ENCODE measurements at regions not wholly inside any gene's neighbourhood (a gene's known extent, or its start where the extent isn't known, plus 50 kb on each side); places are given as distances from the start of the nearest gene placed in this dataset.
"Not testable (repeated sequence)": the region's sequence is repeated elsewhere in the genome, so short reads cannot be mapped to it uniquely, and the experiment has no call there.

DNA sequence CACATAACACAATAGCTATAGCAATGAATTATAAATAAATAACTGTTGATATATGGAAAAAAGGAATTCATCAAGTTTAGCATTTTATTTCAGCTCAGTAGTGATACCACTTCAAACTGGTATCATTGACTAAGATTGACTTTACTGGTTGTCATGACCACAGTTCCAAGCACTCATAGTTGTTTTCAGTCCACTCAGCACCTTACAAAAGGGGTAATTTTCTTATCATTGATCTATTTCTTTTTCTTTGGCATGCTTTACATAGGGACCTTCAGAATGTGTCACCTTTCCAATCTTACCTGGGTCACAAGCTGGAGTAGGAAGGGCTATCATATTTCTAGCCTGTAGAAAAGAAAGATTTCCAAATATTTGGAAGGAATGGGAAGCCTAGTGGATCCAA is 275.5 kb upstream of the TMEM229A start:
- in situ Hi-C loops (cut with HindIII; ENCODE audit: low pct_ligation_motif_present, low pct_unique_long_range_greater_than_20kb, low sequenced_read_pairs): no loop called here

DNA sequence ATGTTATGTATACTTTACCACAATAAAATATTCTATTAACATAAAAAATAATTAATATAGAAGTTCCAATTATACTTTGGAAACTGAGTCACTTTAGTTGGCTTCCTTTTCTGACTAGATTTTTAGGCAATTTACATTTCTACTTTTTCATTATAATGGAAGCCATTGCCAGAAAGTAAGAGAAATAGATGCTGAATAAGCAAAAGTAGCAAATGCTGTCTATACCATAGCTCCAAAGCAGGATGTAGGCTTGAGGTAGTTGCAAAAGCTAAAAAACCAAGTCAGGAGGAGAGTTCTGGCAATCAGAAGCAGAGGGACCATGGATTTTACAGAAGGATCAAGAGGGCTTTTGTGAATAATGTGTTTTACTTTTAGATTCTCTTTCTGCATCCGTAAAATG is 262.4 kb upstream of the TMEM229A start:
- in situ Hi-C loops (cut with HindIII; ENCODE audit: low pct_ligation_motif_present, low pct_unique_long_range_greater_than_20kb, low sequenced_read_pairs): no loop called here
- no peak for DNase-seq

More for the DNA sequence above, 275.5 kb upstream of the TMEM229A start:
- DNase-seq: no peak

DNA sequence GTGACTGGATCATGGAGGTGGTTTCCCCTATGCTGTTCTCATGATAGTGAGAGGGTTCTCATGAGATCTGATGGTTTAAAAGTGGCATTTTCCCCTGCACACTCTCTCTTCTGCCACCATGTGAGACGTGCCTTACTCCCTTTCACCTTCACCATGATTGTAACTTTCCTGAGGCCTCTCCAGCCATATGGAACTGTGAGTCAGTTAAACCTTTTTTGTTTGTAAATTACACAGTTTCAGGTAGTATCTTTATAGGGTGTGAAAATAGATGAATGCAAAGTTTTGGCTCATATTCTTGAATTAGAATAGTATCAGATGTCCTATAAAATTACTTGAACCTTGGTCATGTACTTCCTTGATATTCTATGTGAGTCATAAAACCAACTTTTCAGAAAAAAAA is 252.1 kb upstream of the TMEM229A start:
- in situ Hi-C loops (cut with HindIII; ENCODE audit: low pct_ligation_motif_present, low pct_unique_long_range_greater_than_20kb, low sequenced_read_pairs): no loop called here

DNA sequence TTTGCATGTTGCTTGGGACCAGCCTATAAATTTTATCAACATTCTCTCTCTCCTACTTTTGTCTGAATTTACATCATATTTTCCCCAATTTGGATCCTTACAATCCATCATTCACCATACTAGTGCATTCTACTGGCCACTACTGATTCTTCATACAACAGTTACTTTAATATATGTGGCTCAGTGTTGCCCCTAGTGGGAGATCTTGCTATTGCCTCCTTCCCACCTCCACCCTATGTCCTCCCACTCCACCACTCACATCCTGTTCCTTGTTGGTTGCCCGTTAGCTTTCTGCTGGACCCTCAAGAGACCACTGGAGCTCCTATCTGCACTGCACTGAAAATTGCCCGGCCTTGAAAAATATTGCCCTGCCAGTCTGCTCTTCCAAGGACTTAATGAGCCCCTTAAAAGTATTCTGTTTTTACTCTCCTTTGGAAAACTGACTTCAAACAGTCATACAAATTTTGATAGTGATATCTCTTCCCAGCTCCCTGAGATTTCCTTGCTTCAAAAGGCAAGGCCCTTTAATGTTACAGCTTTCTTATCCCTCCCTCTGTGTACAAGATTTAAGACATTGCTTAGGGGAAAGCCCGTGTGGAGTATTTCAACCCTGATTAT is 243.2 kb upstream of the TMEM229A start:
- in situ Hi-C loops (cut with HindIII; ENCODE audit: low pct_ligation_motif_present, low pct_unique_long_range_greater_than_20kb, low sequenced_read_pairs): no loop called here
- peak; percentile 71 for DNase-seq

More for the DNA sequence above, 252.1 kb upstream of the TMEM229A start:
- DNase-seq: no peak

DNA sequence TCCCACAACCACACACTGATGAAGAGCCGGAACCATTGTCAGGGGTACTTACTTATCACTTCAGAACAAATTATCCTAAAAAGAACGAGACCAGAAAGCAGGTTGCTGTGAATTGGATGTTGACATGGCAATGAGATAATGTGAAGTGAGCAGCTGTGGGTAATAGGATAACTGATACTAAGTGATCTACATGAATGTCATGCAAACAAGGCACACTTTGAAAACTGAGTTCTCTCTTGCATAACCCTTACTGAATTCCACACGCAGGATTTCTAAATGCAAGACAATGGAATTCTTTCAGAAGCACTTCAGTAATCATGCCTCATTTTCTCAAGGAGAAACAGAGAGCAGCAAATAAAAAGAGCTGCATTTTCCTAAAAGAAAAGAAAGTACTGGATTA is 242.5 kb upstream of the TMEM229A start:
- no peak for DNase-seq
- in situ Hi-C loops (cut with HindIII; ENCODE audit: low pct_ligation_motif_present, low pct_unique_long_range_greater_than_20kb, low sequenced_read_pairs): no loop called here

DNA sequence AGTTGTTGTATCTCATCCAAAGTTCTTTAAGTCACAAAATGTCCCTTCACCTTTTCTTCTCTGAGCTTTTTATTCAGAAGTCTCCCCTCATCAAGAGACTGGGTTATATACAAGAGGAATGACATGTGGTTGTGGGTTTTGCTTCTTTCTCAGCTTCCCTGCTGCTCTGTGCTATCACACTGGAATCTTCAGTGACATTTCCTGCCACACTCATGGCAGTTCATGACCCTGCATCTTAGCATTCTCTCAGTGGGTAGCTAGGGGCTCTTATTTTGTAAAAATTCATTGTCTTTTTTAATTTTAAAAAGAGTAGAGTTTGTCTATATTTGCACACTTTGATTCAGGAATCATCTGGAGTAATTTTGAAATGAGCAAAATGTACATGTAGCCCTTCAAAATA is 236.9 kb upstream of the TMEM229A start:
- in situ Hi-C loops (cut with HindIII; ENCODE audit: low pct_ligation_motif_present, low pct_unique_long_range_greater_than_20kb, low sequenced_read_pairs): no loop called here

DNA sequence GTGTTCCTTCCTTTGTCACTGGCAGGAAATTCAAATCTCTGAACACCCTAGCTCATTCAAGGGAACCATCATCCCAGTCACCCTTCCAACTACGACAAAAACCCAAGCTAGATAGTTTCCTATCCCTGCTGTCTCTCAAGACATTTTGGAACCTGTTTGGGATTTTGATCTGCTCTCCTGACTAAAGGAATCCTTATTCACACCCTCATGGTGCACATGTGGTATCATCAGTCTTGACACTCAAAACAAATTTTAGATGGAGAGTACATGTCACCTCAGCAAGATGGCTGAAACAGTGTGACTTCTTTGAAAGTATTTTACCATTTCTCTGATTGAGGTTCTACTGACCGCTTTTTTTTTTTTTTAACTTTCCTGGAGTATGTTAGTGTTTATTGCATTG is 234.3 kb upstream of the TMEM229A start:
- in situ Hi-C loops (cut with HindIII; ENCODE audit: low pct_ligation_motif_present, low pct_unique_long_range_greater_than_20kb, low sequenced_read_pairs): no loop called here
- no peak for DNase-seq

More for the DNA sequence above, 236.9 kb upstream of the TMEM229A start:
- DNase-seq: no peak

DNA sequence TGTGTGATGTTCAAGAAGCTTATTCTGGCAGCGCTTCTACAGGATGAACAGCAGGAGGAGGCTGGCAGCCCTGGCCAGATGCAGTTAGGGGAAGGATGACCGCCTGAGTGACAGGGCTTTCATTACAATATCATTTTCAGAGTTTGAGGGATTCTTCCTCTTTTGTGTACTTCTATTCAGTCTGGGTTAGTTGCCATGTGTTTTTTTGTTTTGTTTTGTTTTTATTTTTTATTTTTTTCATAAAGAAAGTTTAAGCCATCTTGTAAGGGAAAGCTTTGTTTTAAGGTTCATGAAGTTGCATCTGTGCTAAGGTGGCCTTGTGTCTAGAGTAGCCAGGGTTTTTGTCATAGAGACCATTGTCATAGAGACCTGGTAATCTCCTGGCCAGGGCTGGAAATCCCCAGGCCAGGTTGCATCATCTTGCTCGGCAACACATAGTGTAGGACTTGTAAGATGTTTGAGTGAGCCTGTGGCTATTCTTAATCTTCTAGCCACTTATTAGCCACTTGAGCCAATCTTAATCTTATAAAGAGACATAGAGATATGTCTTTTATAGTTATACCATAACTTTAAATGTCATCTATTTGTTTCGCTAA is 230.5 kb upstream of the TMEM229A start:
- in situ Hi-C loops (cut with HindIII; ENCODE audit: low pct_ligation_motif_present, low pct_unique_long_range_greater_than_20kb, low sequenced_read_pairs): no loop called here
- DNase-seq: peak; percentile 12

DNA sequence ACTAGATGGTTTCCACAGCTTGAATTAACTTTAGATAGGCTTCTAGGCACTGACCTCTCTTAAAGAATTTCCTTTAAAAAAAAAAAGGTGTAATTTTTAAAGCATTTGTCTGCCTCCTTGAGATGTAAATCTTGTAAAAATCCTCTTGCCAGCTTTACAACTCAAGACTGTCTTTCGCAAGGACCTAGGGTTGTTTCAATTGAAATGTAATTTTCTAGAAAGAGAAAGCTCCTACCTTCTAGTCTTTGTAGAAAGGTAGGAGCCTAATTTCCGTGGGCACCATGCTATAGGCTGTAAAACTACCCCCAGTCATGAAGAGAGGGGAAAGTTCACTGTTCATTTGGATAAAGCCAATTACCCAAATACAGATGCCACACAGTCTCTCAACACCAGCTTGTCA is 228.8 kb upstream of the TMEM229A start:
- DNase-seq: no peak
- in situ Hi-C loops (cut with HindIII; ENCODE audit: low pct_ligation_motif_present, low pct_unique_long_range_greater_than_20kb, low sequenced_read_pairs): no loop called here

DNA sequence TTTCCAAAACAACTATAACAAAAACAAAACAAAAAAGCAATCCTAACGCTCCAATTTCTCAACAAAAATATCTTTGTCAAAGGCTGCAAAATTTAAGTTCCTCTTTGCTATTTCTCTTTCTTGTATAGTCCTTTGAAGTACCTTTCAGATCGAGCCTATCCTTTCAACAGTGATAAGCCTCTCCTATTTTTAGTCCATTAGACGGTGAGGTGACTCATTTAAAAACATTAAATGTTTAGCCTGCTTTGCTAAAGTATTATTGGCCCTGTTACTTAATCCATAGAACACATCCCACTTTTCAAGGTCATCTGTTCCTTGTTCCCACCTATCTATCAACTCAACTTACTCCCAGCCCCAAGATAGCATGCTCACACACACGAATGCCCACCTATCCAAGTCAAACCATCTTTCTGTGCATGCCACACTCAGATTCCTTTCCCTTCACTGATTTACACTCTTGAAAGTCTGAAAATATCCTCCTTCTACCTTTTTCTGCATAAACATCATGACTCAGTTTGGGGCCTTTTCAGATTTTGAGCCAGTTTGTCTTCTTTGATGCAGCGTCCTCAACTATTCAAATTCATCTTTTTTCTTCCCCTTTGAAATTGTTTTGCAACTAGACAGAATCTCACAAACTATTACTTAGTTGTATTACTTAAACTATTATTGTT is 224.9 kb upstream of the TMEM229A start:
- in situ Hi-C loops (cut with HindIII; ENCODE audit: low pct_ligation_motif_present, low pct_unique_long_range_greater_than_20kb, low sequenced_read_pairs): no loop called here

DNA sequence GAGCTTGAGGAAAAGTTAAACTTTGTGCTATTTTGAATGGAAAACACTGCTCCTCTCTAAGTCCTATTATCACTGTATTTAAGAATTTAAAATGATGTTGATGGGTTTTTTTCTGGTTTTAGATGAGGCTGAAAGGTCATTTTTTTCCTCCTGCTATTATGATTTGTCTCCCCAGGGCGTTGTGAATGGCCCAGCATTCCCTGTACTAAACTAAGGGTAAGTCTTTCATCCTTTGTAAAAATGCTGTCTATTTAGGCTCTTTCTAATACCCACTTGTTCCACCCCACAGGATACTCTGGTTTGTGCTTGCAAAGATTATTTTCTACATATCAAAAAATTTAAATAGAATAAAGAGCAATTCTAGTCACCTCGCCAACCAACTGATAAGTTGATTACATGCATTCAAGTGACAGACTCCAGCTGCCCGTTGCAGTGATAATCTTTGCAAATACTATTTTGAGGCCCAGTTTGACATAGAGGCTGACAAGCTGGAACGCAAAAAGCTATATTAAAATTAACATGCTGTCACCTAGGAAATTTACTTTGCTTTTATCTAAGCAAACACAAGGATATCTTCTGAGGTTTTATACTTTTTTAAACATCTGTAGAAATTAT is 222.3 kb upstream of the TMEM229A start:
- in situ Hi-C loops (cut with HindIII; ENCODE audit: low pct_ligation_motif_present, low pct_unique_long_range_greater_than_20kb, low sequenced_read_pairs): no loop called here

More for the DNA sequence above, 224.9 kb upstream of the TMEM229A start:
- no peak for DNase-seq

DNA sequence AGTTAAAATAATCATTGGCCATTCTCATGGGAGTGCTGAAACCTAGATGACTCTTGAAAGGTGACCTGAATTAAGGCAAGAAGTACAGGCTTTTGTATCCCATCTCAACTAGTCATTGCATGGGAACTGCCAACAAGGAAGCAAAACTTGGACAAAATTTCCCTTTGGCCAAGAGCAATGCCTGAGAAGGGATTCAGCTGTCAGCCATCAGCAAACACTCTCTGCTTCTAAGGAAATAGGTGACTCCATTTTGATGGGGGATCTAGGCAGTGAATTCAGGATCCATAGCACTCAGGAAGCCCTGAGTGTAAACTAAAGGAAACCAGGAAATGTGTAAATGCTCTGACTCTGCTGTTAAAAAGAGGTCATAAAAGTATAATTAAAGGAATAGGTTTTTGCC is 221.5 kb upstream of the TMEM229A start:
- DNase-seq: no peak
- in situ Hi-C loops (cut with HindIII; ENCODE audit: low pct_ligation_motif_present, low pct_unique_long_range_greater_than_20kb, low sequenced_read_pairs): no loop called here

More for the DNA sequence above, 222.3 kb upstream of the TMEM229A start:
- DNase-seq: no peak

DNA sequence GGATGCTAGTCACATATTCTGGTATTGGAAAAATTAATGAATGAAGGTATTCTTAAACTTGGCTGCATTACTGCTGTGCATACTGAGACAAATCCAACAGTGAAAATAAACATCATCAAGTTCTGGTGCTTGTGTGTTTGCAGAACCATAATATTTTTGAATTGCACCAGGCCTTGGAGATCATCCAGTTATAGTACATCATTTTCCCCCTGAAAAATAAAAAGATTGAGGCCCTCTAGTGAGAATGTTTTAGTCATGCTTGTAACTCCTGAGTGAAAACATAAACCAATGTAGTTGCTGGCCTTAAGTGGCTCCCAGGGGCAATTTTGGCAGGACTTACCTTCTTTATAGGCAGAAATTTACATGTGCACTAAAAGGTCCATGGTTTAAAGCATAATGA is 218.8 kb upstream of the TMEM229A start:
- no peak for DNase-seq
- in situ Hi-C loops (cut with HindIII; ENCODE audit: low pct_ligation_motif_present, low pct_unique_long_range_greater_than_20kb, low sequenced_read_pairs): no loop called here

DNA sequence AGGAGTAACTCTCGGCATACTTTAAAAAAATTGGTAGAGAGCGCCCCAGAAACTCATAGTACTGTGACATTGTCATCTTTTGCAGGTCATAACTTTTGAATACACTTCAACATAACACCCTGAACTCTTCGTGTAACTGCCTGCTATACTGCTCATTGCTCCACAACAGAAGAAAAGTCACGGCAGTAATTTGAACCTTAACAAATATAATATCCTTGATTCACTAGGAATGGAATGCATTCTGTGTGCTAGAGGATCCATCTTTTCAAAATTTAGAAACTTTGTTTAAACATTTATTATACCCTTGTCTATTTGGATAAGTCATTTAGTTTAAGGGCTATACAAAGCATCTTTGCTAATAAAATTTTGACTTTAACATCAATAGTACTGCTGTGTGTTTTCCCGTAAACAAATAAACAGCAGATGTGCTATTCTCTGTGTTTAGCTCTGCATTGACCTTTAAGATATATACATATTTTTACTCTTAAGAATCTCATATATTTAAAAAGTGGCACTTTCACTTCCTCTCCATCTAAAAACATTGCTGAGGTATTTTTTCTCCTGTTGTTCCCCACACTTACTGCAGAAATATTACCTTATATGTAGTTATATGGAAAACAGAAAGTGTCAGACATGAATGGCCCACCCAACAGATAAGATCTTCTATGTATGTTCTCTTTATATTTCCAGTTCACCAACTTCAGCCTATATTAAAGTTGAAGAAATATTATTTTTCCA is 217.6 kb upstream of the TMEM229A start:
- in situ Hi-C loops (cut with HindIII; ENCODE audit: low pct_ligation_motif_present, low pct_unique_long_range_greater_than_20kb, low sequenced_read_pairs): no loop called here
- no peak for DNase-seq

DNA sequence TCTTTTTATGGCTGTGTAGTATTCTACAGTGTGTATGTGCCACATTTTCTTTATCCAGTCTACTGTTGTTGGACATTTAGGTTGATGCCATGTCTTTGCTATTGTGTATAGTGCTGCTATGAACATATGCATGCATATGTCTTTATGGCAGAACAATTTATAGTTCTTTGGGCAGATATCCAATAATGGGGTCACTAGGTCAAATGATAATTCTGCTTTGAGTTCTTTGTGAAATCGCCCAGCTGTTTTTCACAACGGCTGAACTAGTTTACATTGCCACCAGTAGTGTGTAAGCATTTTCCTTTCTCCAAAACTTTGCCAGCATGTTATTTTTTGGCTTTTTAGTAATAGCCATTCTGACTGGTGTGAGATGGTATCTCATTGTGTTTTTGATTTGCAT is 214.8 kb upstream of the TMEM229A start:
- in situ Hi-C loops (cut with HindIII; ENCODE audit: low pct_ligation_motif_present, low pct_unique_long_range_greater_than_20kb, low sequenced_read_pairs): no loop called here
- DNase-seq: no peak

DNA sequence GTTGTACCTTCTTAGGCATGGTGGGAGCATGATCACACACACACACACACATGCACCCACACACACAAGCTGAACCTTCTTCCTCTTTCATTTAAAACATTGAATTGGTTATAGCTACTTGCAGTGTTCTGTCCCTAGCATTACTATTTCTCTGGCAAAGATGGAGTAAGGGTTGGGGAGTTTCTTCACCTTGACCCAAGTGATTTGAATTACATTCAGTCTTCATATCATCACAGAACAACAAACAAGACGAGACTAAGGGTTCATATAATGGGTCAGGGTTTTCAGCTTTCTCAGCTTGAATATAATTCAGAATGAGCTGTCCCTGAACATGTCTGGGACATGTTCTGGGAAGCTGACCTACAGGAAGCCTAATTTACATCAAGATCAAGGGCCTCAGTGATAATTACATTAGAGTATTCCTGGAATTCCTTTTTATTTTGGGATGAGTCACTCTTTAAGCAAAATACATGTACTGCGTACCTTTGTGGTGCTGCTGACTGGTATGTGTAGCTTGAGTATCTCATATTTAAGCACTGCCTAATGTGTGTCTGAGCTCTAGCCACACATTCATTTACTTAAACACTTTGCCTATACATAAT is 213.5 kb upstream of the TMEM229A start:
- no peak for DNase-seq

DNA sequence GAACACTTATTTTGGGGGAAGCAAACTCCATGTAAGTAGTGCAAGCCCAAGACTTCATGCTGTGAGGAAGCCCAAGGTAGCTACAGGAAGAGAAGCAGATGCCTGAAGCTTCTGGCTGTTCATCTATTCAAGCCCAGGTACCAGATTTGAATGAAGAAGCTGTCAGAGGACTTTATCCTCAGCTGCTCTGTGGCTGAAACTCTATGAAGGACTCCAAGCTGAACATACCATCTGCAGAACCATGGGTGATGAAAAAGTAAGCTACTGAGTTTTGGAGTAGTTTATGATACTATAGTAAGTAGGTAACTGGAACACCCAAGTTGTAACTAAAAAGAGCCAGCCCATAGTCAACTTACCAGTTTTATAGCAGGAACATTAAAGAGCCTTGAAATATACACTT is 211.6 kb upstream of the TMEM229A start:
- in situ Hi-C loops (cut with HindIII; ENCODE audit: low pct_ligation_motif_present, low pct_unique_long_range_greater_than_20kb, low sequenced_read_pairs); DNase-seq: not testable (repeated sequence)

More for the DNA sequence above, 213.5 kb upstream of the TMEM229A start:
- in situ Hi-C loops (cut with HindIII; ENCODE audit: low pct_ligation_motif_present, low pct_unique_long_range_greater_than_20kb, low sequenced_read_pairs): no loop called here

DNA sequence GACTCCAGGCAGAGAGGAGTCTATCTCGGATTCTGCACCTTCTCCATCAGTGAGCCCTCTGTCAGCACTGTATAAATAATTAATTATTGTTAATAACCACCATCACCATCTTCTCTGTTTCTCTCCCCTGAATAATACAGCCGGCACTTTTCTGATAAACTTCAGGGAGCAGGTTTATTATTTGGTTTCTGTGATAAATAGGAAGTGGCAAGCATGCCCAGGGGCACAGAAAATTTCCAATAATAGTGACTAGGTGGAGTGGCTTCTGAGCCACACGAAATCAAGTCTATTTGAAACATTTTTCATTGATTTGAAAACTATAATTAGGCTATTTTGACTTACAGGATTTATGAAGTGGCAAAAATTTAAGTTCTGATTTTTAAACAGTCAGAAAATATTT is 186.8 kb upstream of the TMEM229A start:
- no peak for DNase-seq
- in situ Hi-C loops (cut with HindIII; ENCODE audit: low pct_ligation_motif_present, low pct_unique_long_range_greater_than_20kb, low sequenced_read_pairs): no loop called here

DNA sequence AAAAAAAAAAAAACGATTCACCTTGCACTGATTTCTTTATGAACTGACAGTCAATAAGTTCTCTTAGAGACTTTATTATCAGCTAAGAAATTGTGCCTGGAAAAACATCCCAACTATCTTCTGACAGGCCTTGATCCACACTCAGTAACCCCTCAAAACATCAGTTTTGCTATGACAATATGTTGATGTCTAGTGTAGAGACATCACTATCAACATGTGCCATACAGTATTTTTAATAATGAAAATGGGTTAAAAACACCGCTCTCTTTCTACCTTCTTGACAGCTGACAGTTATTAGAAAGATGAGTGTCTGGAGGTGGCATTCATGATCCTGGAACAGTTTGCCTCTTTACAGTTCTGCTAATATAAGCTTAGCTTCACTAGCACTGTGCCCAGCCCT is 175.8 kb upstream of the TMEM229A start:
- in situ Hi-C loops (cut with HindIII; ENCODE audit: low pct_ligation_motif_present, low pct_unique_long_range_greater_than_20kb, low sequenced_read_pairs): no loop called here
- DNase-seq: no peak

All from ACHN (cell line).